HEK293T (cell line): ENCODE measurements at regions not wholly inside any gene's neighbourhood (a gene's known extent, or its start where the extent isn't known, plus 50 kb on each side); places are given as distances from the start of the nearest gene placed in this dataset.

ENCODE experiments used
- CTCF ChIA-PET: fragments of 350-600 bp; formaldehyde crosslinking; extraction: SDS; loops from one replicate; lab custom pipeline; 2021; ENCODE audit warnings: antibody characterized with exemption, inconsistent platforms; lab: Yijun Ruan, JAX
- POLR2A ChIA-PET: fragments of 350-600 bp; formaldehyde crosslinking; extraction: SDS; loops from one replicate; lab custom pipeline; 2020; ENCODE audit warnings: antibody characterized with exemption, inconsistent platforms; lab: Yijun Ruan, JAX
- DNase-seq: peaks from one replicate; pipeline ENCODE4 v3.0.0; 2012; ENCODE audit warnings: mixed read lengths; ENCODE audit errors: extremely low spot score
- ARNT ChIP-seq: fragments of 450-650 bp; IDR thresholded peaks from 2 replicates; pipeline ENCODE4 v1.6.1; 2017; ENCODE audit warnings: mild to moderate bottlenecking
- BHLHE40 ChIP-seq: fragments of 450-650 bp; IDR thresholded peaks from 2 replicates; pipeline ENCODE4 v1.6.1; 2016; ENCODE audit warnings: mild to moderate bottlenecking, moderate library complexity, borderline replicate concordance
- CTBP1 ChIP-seq: fragments of 450-650 bp; IDR thresholded peaks from 2 replicates; pipeline ENCODE4 v1.6.1; 2016; ENCODE audit warnings: borderline replicate concordance
- ELF4 ChIP-seq: fragments of 450-650 bp; IDR thresholded peaks from 2 replicates; pipeline ENCODE4 v1.6.1; 2017; ENCODE audit warnings: antibody characterized with exemption
- FOXA1 ChIP-seq: fragments of 450-650 bp; IDR thresholded peaks from 2 replicates; pipeline ENCODE4 v1.6.1; 2016; ENCODE audit warnings: mild to moderate bottlenecking
- FOXK2 ChIP-seq: fragments of 450-650 bp; IDR thresholded peaks from 2 replicates; pipeline ENCODE4 v1.6.1; 2016; ENCODE audit warnings: mild to moderate bottlenecking
- FOXM1 ChIP-seq: fragments of 450-650 bp; IDR thresholded peaks from 2 replicates; pipeline ENCODE4 v1.6.1; 2017; ENCODE audit warnings: mild to moderate bottlenecking, borderline replicate concordance
- HDGF ChIP-seq: fragments of 450-650 bp; IDR thresholded peaks from 2 replicates; pipeline ENCODE4 v1.6.1; 2017; ENCODE audit warnings: antibody characterized with exemption, borderline replicate concordance
- L3MBTL2 ChIP-seq: fragments of 450-650 bp; conservative IDR thresholded peaks from 2 replicates; pipeline ENCODE4 v1.6.1; 2016; ENCODE audit warnings: mild to moderate bottlenecking
- LEF1 ChIP-seq: fragments of 450-650 bp; IDR thresholded peaks from 2 replicates; pipeline ENCODE4 v1.6.1; 2017; ENCODE audit warnings: mild to moderate bottlenecking, borderline replicate concordance
- NFRKB ChIP-seq: fragments of 450-650 bp; IDR thresholded peaks from 2 replicates; pipeline ENCODE4 v1.6.1; 2016; ENCODE audit warnings: mild to moderate bottlenecking, moderate library complexity
- SP1 ChIP-seq: fragments of 450-650 bp; IDR thresholded peaks from 2 replicates; pipeline ENCODE4 v1.6.1; 2017
- SUZ12 ChIP-seq: fragments of 450-650 bp; IDR thresholded peaks from 2 replicates; pipeline ENCODE4 v1.6.1; 2016; ENCODE audit warnings: mild to moderate bottlenecking
- TARDBP ChIP-seq: fragments of 450-650 bp; IDR thresholded peaks from 2 replicates; pipeline ENCODE4 v1.6.1; 2016
- ZNF384 ChIP-seq: fragments of 450-650 bp; IDR thresholded peaks from 2 replicates; pipeline ENCODE4 v1.6.1; 2016
- TF ChIP-seq, protein P1 (sequence below): fragments of 450-650 bp; IDR thresholded peaks from 2 replicates; pipeline ENCODE4 v1.6.1; 2016

DNA sequence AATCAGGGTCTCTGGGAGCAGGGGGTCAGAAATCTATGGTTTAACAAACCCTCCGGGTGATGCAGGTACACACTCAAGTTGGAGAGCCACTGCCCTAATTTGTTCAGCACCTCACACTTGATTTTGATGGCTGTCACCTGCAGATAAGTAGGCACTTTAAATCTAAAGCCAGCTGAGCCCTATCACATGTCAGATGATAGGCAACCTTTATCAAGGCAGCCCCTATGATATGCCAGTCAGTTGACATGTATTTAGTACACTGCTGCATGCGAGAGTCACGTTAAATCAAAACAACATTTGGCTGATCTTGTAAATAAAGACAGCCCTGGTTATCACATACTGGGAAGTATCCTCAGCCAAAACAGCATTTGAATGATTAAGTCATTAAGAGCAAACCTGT, 104.4 kb upstream of the MCTP2 start:
- POLR2A ChIA-PET = no interaction called here
- CTCF ChIA-PET = no interaction called here
- no peak for DNase-seq
- TF ChIP-seq FOXK2 (no peak), ELF4 (no peak), L3MBTL2 (no peak), ZNF384 (no peak), FOXM1 (no peak), SP1 (no peak), LEF1 (no peak), TARDBP (no peak), FOXA1 (no peak)
- TF ChIP-seq, protein P1, sequence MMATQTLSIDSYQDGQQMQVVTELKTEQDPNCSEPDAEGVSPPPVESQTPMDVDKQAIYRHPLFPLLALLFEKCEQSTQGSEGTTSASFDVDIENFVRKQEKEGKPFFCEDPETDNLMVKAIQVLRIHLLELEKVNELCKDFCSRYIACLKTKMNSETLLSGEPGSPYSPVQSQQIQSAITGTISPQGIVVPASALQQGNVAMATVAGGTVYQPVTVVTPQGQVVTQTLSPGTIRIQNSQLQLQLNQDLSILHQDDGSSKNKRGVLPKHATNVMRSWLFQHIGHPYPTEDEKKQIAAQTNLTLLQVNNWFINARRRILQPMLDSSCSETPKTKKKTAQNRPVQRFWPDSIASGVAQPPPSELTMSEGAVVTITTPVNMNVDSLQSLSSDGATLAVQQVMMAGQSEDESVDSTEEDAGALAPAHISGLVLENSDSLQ = no peak

DNA sequence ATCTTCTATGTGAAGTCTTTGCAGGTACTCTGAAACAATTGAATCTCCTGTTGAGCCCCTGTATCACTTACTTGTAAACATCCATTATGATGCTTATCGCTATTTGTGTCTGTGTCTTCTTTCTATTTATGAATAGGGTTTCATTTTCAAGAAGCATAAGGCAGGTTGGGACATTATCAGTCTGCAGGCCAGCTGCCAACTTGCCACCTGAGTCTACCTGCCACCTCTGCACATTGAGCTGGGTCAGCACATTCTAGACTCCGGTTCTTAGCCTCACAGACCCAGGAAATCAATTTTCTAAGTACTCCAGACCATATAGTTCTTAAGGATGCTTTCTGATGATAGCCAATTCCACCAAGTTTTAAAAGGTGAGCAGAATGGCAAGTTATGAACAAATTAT, 105.7 kb upstream of the MCTP2 start:
- TF ChIP-seq FOXA1 = no peak
- no peak for TF ChIP-seq ZNF384
- TF ChIP-seq, protein P1 = no peak
- TF ChIP-seq ELF4 = no peak
- no peak for TF ChIP-seq NFRKB
- no peak for TF ChIP-seq CTBP1
- no peak for TF ChIP-seq L3MBTL2
- TF ChIP-seq LEF1 = no peak
- no peak for TF ChIP-seq TARDBP
- TF ChIP-seq BHLHE40 = no peak
- no peak for TF ChIP-seq HDGF
- TF ChIP-seq SP1 = no peak
- TF ChIP-seq SUZ12 = no peak
- TF ChIP-seq FOXK2 = no peak
- no peak for TF ChIP-seq ARNT
- no peak for TF ChIP-seq FOXM1
- no peak for DNase-seq
- ChIA-PET POLR2A (no interaction called here), CTCF (no interaction called here)

DNA sequence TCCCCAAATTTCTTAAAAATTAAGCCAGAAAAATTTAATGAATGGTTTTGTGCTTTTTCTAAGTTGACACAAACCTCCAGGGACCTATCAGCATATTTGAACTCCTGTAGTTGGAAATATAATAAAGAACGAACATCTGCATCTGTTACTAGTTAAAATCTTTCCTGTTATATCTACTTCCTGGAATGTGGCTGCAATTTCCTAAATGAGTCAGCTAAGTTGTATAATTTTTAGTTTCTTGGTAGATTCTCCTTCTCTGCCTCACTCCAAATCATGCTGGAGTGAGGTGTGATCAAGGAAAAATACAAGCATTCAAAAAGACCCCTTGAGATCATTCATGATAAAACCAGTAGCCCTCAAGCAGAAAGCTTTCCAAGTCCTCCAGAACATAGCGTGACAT, 106.2 kb upstream of the MCTP2 start:
- no peak for DNase-seq
- POLR2A ChIA-PET = no interaction called here
- TF ChIP-seq SUZ12 (no peak), FOXM1 (no peak), HDGF (no peak), ZNF384 (no peak), L3MBTL2 (no peak), CTBP1 (no peak), ELF4 (no peak)
- CTCF ChIA-PET = no interaction called here

DNA sequence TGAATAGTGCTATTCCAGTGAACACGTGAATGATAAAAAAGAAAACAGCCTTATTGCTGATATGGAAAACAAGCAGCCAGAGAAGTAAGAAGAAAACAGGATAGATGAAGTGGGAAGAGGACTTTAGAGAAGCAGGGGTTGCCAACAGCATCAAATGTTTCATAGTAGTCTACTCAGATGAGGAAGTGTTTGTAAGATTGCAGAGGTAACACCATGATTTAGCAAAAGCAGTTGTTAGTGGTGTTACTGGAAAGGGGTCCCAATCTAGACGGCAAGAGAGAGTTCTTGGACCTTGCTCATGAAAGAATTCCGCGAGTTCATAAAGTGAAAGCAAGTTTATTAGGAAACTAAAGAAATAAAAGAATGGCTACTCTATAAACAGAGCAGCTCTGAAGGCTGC, 108.8 kb upstream of the MCTP2 start:
- CTCF ChIA-PET = no interaction called here
- TF ChIP-seq ZNF384 = no peak
- TF ChIP-seq NFRKB = no peak
- TF ChIP-seq, protein P1 = no peak
- no peak for TF ChIP-seq FOXK2
- TF ChIP-seq HDGF = no peak
- TF ChIP-seq ELF4 = no peak
- TF ChIP-seq ARNT = no peak
- no peak for TF ChIP-seq FOXA1
- no peak for TF ChIP-seq LEF1
- no peak for DNase-seq
- POLR2A ChIA-PET = no interaction called here

DNA sequence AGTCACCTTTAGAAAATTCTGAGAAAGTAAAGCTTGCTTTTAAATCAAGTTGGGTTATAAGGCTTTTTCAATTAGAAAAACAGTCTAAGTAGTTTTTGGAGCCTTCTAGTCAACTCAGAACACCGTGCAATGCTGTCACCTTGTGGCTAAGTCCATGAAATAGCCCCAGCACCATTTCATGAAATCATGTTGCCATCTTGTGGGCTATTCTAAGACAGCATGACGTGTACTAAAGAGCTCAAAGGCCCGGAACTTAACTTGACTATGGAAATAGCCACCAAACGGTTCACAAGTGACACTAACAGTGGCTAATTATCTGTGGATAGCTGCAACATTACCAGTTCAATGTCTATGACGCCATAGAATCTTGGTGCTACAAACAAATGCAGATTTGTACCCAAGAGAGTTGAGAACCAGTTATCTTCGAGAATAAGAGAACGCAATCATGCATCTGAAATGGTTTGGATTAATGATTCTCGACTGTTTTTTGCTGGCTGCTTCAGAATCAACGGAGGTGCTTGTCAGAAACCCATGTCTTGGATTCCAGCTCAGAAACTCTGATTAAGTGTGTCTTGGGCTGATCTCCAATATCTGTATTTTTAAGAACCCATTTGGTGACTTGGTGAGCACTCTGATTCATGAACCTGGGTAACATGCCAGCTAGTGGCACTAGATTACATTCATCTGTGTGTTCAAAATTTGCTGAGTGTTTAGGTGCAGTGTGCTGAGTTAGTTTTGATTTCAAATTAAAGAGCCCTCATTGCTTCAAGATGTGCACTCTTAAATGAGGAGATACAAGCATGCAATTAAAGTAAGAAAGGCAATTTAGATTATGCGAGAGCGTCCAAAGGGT, 111.2 kb upstream of the MCTP2 start:
- ChIA-PET CTCF (interaction anchor here (0.5 to 1.8 kb wide), 49 partner anchors 8 to 1742 kb away, joined by 3 to 73 read pairs (median 5); no protein-coding TSS in a partner anchor), POLR2A (interaction anchor here (0.7 kb wide), 1 partner anchor 1090 kb away, joined by 5 read pairs; no protein-coding TSS in a partner anchor)
- TF ChIP-seq FOXA1 (no peak), FOXM1 (no peak), HDGF (no peak), TARDBP (no peak), LEF1 (no peak), NFRKB (no peak), L3MBTL2 (no peak), ARNT (no peak), BHLHE40 (no peak), ZNF384 (no peak), SP1 (no peak), ELF4 (no peak), CTBP1 (no peak)
- TF ChIP-seq, protein P1 = no peak
- peak; percentile 73 for DNase-seq

DNA sequence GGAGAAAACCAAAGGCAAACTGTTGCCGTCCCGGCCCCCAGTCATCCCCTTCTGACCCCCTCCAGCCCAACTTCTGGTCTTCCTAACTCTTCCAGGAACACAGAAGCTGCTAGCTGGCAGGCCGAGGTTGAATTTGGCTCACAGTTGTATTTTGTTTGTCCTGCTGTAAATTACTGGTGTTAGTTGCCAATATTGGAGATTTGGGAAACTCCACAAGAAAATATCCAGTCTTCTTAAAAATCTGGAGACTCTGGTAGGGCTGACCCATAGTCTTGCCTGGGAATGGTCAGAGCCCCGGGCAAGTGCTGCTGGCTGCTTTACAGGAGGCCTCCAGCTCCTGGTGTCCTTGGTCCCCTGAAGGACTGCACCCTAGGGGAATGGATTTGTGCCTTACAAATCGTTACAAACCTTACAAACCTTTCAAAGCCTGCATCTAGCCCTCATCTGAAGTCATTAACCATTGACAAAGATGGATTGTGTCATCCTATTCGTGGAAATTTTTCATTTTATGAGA, 112.0 kb upstream of the MCTP2 start:
- DNase-seq = peak; percentile 18
- no peak for TF ChIP-seq CTBP1
- TF ChIP-seq NFRKB = no peak
- TF ChIP-seq FOXM1 = no peak
- TF ChIP-seq ZNF384 = no peak
- no peak for TF ChIP-seq SUZ12
- TF ChIP-seq ELF4 = no peak
- TF ChIP-seq, protein P1 = no peak
- TF ChIP-seq ARNT = no peak
- TF ChIP-seq FOXA1 = no peak
- no peak for TF ChIP-seq BHLHE40
- no peak for TF ChIP-seq SP1
- no peak for TF ChIP-seq HDGF
- ChIA-PET CTCF (interaction anchor here (0.5 to 1.8 kb wide), 38 partner anchors 9 to 1093 kb away, joined by 3 to 73 read pairs (median 5); no protein-coding TSS in a partner anchor), POLR2A (no interaction called here)
